NCI-H1417 (cell line): ENCODE measurements at regions not wholly inside any gene's neighbourhood (a gene's known extent, or its start where the extent isn't known, plus 50 kb on each side); places are given as distances from the start of the nearest gene placed in this dataset.

Experiments
- DNase-seq, 3 experiments: peaks; one replicate each; lab custom pipeline; 2025; lab: John Stamatoyannopoulos, UW

GRCh38 chr1:221430152-221430960 is 311.5 kb downstream of the DUSP10 start:
- no peak for DNase-seq

- DNase-seq: peak in 1 of 3 experiments; percentile 36
Measured at GRCh38 chr1:221431068-221431651, 310.7 kb downstream of the DUSP10 start.

- no peak for DNase-seq
Measured at GRCh38 chr1:221431961-221432360, 309.9 kb downstream of the DUSP10 start.

- peak in 2 of 3 experiments; percentile 31 to 71 for DNase-seq
Measured at GRCh38 chr1:221435504-221435904, 306.4 kb downstream of the DUSP10 start.

- DNase-seq: no peak
Measured at GRCh38 chr1:221437171-221437570, 304.7 kb downstream of the DUSP10 start.

GRCh38 chr1:221437926-221438325 is 304.0 kb downstream of the DUSP10 start:
- no peak for DNase-seq

- DNase-seq: no peak
Measured at GRCh38 chr1:221439008-221439746, 302.7 kb downstream of the DUSP10 start.

GRCh38 chr1:221439747-221440501 is 302.0 kb downstream of the DUSP10 start:
- peak in 1 of 3 experiments; percentile 10 for DNase-seq

- peak in 1 of 3 experiments; percentile 14 for DNase-seq
Measured at GRCh38 chr1:221440658-221441057, 301.2 kb downstream of the DUSP10 start.

GRCh38 chr1:221442056-221442455 is 299.8 kb downstream of the DUSP10 start:
- no peak for DNase-seq

GRCh38 chr1:221444346-221444745 is 297.5 kb downstream of the DUSP10 start:
- DNase-seq: no peak

GRCh38 chr1:221448585-221449175 is 293.2 kb downstream of the DUSP10 start:
- no peak for DNase-seq

- no peak for DNase-seq
Measured at GRCh38 chr1:221449194-221449593, 292.7 kb downstream of the DUSP10 start.

GRCh38 chr1:221449801-221450470 is 292.0 kb downstream of the DUSP10 start:
- no peak for DNase-seq

GRCh38 chr1:221451741-221452140 is 290.1 kb downstream of the DUSP10 start:
- no peak for DNase-seq

GRCh38 chr1:221454096-221454495 is 287.8 kb downstream of the DUSP10 start:
- DNase-seq: no peak

GRCh38 chr1:221456918-221457317 is 285.0 kb downstream of the DUSP10 start:
- no peak for DNase-seq

GRCh38 chr1:221457685-221458446 is 284.0 kb downstream of the DUSP10 start:
- peak in 1 of 3 experiments; percentile 44 for DNase-seq

- DNase-seq: peak in 1 of 3 experiments; percentile 44
Measured at GRCh38 chr1:221458447-221459156, 283.3 kb downstream of the DUSP10 start.

GRCh38 chr1:221459558-221459957 is 282.3 kb downstream of the DUSP10 start:
- no peak for DNase-seq
